ENCODE measurements at regions not wholly inside any gene's neighbourhood (a gene's known extent, or its start where the extent isn't known, plus 50 kb on each side); places are given as distances from the start of the nearest gene placed in this dataset.

DNA sequence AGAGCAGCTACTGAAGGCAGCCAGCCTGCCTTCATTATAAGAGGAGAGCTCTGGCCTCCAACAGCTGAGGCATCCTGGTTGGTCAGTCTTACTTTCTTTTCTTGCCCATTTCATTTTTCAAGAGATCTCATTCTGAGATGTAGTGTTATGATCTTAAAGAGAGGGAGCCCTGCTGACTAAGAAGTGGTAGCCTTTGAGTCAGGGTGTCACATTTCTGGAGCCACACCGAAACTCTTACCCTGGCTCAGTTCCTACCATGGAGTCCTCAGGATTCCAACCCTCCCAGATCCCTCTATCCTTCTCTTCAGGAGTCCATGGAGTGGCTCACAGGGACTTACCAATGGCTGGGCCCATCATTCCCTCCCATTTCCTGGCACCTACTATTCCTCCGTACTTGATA, 386.1 kb upstream of the LARGE1 start:
- no peak overlapping the region for H3K4me3 ChIP-seq (ENCODE audit: low read depth in 1 of 3, low read length in 3 of 3)
- H3K4me1 ChIP-seq (ENCODE audit: control insufficient read depth in 4 of 4, insufficient read depth in 4 of 4, low read length in 3 of 4) = no peaks in the 10 kb centered on the region
- H3K9me3 ChIP-seq (ENCODE audit: control insufficient read depth in 4 of 4, low read length in 3 of 4) = no peaks in the 10 kb centered on the region
- H3K27me3 ChIP-seq (ENCODE audit: control insufficient read depth in 4 of 4, insufficient read depth in 4 of 4, low read length in 3 of 4) = peaks cover 0 to 7% (median 0%) of the 10 kb centered on the region in 4 donors
- WGBS = 87% methylated on average over 2 of the region's 2 CpGs
- no peak overlapping the region for H3K27ac ChIP-seq (ENCODE audit: low read depth in 1 of 2, low read length in 2 of 2)
- TF ChIP-seq RXRA (IDR thresholded peaks at IDR 0.05) (no peak), TAF1 (conservative IDR thresholded peaks at IDR 0.05) (no peak), FOXA1 (IDR thresholded peaks at IDR 0.05) (no peak), RAD21 (IDR thresholded peaks at IDR 0.05) (no peak), NR2F2 (IDR thresholded peaks at IDR 0.05) (no peak), HNF4G (IDR thresholded peaks at IDR 0.05) (no peak), JUND (IDR thresholded peaks at IDR 0.05) (no peak)
- no peaks in the 10 kb centered on the region for H3K36me3 ChIP-seq (ENCODE audit: control insufficient read depth in 4 of 4, insufficient read depth in 3 of 4, low read depth in 1 of 4, low read length in 3 of 4)
- H3K9ac ChIP-seq (ENCODE audit: low read depth in 1 of 2, low read length in 2 of 2) = no peak overlapping the region
- no peak for DNase-seq (ENCODE audit: low spot score)

GRCh38 chr22:34308101-34308500, 387.8 kb upstream of the LARGE1 start:
- Histone ChIP-seq H3K4me3 (ENCODE audit: low read depth in 1 of 3, low read length in 3 of 3) (no peak overlapping the region), H3K36me3 (ENCODE audit: control insufficient read depth in 4 of 4, insufficient read depth in 3 of 4, low read depth in 1 of 4, low read length in 3 of 4) (no peaks in the 10 kb centered on the region), H3K4me1 (ENCODE audit: control insufficient read depth in 4 of 4, insufficient read depth in 4 of 4, low read length in 3 of 4) (no peaks in the 10 kb centered on the region), H3K27me3 (ENCODE audit: control insufficient read depth in 4 of 4, insufficient read depth in 4 of 4, low read length in 3 of 4) (peaks cover 0 to 8% (median 0%) of the 10 kb centered on the region in 4 donors), H3K9ac (ENCODE audit: low read depth in 1 of 2, low read length in 2 of 2) (no peak overlapping the region), H3K9me3 (ENCODE audit: control insufficient read depth in 4 of 4, low read length in 3 of 4) (no peaks in the 10 kb centered on the region), H3K27ac (ENCODE audit: low read depth in 1 of 2, low read length in 2 of 2) (no peak overlapping the region)
- WGBS = 88% methylated on average over 3 of the region's 3 CpGs
- TF ChIP-seq, protein P1, sequence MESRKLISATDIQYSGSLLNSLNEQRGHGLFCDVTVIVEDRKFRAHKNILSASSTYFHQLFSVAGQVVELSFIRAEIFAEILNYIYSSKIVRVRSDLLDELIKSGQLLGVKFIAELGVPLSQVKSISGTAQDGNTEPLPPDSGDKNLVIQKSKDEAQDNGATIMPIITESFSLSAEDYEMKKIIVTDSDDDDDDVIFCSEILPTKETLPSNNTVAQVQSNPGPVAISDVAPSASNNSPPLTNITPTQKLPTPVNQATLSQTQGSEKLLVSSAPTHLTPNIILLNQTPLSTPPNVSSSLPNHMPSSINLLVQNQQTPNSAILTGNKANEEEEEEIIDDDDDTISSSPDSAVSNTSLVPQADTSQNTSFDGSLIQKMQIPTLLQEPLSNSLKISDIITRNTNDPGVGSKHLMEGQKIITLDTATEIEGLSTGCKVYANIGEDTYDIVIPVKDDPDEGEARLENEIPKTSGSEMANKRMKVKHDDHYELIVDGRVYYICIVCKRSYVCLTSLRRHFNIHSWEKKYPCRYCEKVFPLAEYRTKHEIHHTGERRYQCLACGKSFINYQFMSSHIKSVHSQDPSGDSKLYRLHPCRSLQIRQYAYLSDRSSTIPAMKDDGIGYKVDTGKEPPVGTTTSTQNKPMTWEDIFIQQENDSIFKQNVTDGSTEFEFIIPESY (IDR thresholded peaks at IDR 0.05) = no peak
- TF ChIP-seq FOXA1 (IDR thresholded peaks at IDR 0.05) = no peak
- no peak for TF ChIP-seq RAD21 (IDR thresholded peaks at IDR 0.05)
- TF ChIP-seq, protein P2, sequence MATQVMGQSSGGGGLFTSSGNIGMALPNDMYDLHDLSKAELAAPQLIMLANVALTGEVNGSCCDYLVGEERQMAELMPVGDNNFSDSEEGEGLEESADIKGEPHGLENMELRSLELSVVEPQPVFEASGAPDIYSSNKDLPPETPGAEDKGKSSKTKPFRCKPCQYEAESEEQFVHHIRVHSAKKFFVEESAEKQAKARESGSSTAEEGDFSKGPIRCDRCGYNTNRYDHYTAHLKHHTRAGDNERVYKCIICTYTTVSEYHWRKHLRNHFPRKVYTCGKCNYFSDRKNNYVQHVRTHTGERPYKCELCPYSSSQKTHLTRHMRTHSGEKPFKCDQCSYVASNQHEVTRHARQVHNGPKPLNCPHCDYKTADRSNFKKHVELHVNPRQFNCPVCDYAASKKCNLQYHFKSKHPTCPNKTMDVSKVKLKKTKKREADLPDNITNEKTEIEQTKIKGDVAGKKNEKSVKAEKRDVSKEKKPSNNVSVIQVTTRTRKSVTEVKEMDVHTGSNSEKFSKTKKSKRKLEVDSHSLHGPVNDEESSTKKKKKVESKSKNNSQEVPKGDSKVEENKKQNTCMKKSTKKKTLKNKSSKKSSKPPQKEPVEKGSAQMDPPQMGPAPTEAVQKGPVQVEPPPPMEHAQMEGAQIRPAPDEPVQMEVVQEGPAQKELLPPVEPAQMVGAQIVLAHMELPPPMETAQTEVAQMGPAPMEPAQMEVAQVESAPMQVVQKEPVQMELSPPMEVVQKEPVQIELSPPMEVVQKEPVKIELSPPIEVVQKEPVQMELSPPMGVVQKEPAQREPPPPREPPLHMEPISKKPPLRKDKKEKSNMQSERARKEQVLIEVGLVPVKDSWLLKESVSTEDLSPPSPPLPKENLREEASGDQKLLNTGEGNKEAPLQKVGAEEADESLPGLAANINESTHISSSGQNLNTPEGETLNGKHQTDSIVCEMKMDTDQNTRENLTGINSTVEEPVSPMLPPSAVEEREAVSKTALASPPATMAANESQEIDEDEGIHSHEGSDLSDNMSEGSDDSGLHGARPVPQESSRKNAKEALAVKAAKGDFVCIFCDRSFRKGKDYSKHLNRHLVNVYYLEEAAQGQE (IDR thresholded peaks at IDR 0.05) = no peak
- TF ChIP-seq TAF1 (conservative IDR thresholded peaks at IDR 0.05) = no peak
- no peak for TF ChIP-seq CTCF (IDR thresholded peaks at IDR 0.05; ENCODE audit: low read depth, low read length, missing input control)
- TF ChIP-seq RXRA (IDR thresholded peaks at IDR 0.05) = no peak
- no peak for DNase-seq (ENCODE audit: low spot score)

GRCh38 chr22:34319346-34319745, 399.1 kb upstream of the LARGE1 start:
- DNase-seq (ENCODE audit: low spot score) = no peak
- Histone ChIP-seq H3K4me1 (ENCODE audit: control insufficient read depth in 4 of 4, insufficient read depth in 4 of 4, low read length in 3 of 4) (no peaks in the 10 kb centered on the region), H3K27me3 (ENCODE audit: control insufficient read depth in 4 of 4, insufficient read depth in 4 of 4, low read length in 3 of 4) (no peaks in the 10 kb centered on the region), H3K27ac (ENCODE audit: low read depth in 1 of 2, low read length in 2 of 2) (no peak overlapping the region), H3K9me3 (ENCODE audit: control insufficient read depth in 4 of 4, low read length in 3 of 4) (peaks cover 0 to 2% (median 1%) of the 10 kb centered on the region in 4 donors), H3K4me3 (ENCODE audit: low read depth in 1 of 3, low read length in 3 of 3) (no peak overlapping the region), H3K9ac (ENCODE audit: low read depth in 1 of 2, low read length in 2 of 2) (no peak overlapping the region), H3K36me3 (ENCODE audit: control insufficient read depth in 4 of 4, insufficient read depth in 3 of 4, low read depth in 1 of 4, low read length in 3 of 4) (no peaks in the 10 kb centered on the region)
- 70% methylated on average over 3 of the region's 3 CpGs for WGBS
- TF ChIP-seq TAF1 (conservative IDR thresholded peaks at IDR 0.05) = no peak
- TF ChIP-seq CTCF (IDR thresholded peaks at IDR 0.05; ENCODE audit: low read depth, low read length, missing input control) = no peak
- TF ChIP-seq, protein P1 (IDR thresholded peaks at IDR 0.05) = no peak
- TF ChIP-seq YY1 (IDR thresholded peaks at IDR 0.05) = no peak
- TF ChIP-seq EGR1 (IDR thresholded peaks at IDR 0.05; ENCODE audit: low read depth in 2 of 2) = no peak
- no peak for TF ChIP-seq SP1 (IDR thresholded peaks at IDR 0.05)
- no peak for TF ChIP-seq GABPA (IDR thresholded peaks at IDR 0.05 in 1 of 2, conservative IDR thresholded peaks at IDR 0.05 in 1 of 2)
